HFF-Myc (cell line): ENCODE measurements at regions not wholly inside any gene's neighbourhood (a gene's known extent, or its start where the extent isn't known, plus 50 kb on each side); places are given as distances from the start of the nearest gene placed in this dataset.
"Not testable (repeated sequence)": the region's sequence is repeated elsewhere in the genome, so short reads cannot be mapped to it uniquely, and the experiment has no call there.

Source experiments
- DNase-seq: peaks from one replicate; pipeline ENCODE4 v3.0.0-alpha.2; 2011; ENCODE audit warnings: low read depth; ENCODE audit errors: extremely low read depth
- H3K4me3 ChIP-seq: replicated peaks from 2 replicates; pipeline ENCODE4 v1.5.1; 2011; ENCODE audit warnings: low read depth, mild to moderate bottlenecking, control low read depth, low read length
- CTCF ChIP-seq: IDR thresholded peaks from 2 replicates; pipeline ENCODE4 v1.5.1; 2012; ENCODE audit warnings: mild to moderate bottlenecking, low read depth, low read length, control low read depth; ENCODE audit errors: missing control alignments

DNA sequence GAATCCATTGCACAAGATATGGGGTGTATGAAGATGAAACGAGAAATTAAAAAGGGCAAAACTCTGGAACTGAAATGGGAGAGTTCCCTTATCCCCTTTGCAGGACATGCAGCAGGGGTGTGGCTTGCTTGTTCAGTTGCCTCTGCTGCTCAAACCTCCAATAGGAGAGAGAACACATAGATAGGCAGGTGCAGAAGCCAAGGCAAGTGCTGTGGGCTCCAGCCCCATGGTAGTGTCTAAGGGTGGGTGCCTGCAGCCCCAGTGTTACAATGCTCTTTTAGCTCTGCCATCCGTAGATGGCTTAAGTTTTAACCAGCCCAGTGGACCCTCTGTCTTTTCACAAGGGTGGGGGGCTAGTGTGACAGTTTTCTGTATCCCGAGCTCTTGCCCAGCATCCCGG lies 69.7 kb downstream of the CMAS start:
- no peak overlapping the region for H3K4me3 ChIP-seq
- TF ChIP-seq CTCF, result no peak
- no peak for DNase-seq

DNA sequence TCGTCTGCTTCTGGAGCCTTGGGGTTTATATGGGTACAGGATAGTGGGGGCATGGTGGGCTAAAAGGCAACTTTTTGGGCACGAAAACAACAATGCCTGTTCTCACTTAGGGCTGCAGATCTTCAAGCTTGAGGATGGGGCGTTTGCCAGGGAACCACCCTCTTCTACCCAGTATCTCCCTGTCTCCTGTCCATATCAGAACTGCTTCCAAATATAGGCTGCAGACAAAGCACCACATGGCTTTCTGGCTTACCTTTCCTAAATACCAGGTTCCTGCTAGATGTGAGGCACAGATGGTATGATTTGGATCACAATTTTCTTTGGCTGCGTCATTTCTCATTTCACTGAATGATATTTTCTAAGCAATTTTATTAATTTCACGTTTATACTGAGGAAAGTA lies 70.4 kb downstream of the CMAS start:
- no peak overlapping the region for H3K4me3 ChIP-seq
- no peak for DNase-seq
- TF ChIP-seq CTCF, result no peak

- no peak for TF ChIP-seq CTCF
- no peak overlapping the region for H3K4me3 ChIP-seq
- no peak for DNase-seq
Observed at GRCh38 chr12:22117563-22118237, 71.7 kb downstream of the CMAS start.

- DNase-seq, result no peak
- no peak overlapping the region for H3K4me3 ChIP-seq
- TF ChIP-seq CTCF, result no peak
Observed at GRCh38 chr12:22118238-22118790, 72.3 kb downstream of the CMAS start.

DNA sequence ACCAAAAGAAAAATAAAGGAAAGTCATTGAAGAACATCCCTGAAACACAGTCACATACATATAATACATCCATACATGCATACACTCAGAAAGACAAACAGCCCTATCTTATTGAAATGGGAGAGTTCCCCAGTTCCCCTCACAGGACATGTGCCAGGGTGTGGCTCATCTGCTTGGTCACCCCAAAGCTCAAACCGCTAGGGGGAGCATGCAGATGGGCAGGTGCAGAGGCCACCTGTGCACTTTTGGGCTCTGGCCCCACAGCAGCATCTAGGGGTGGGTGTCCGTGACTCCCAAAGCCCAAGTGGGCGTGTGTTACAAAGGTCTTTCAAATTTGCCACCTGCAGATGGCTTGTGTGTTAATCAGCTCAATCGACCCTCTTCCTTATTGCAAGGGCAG lies 75.2 kb downstream of the CMAS start:
- no peak for DNase-seq
- H3K4me3 ChIP-seq, result no peak overlapping the region
- TF ChIP-seq CTCF, result peak; percentile 33

DNA sequence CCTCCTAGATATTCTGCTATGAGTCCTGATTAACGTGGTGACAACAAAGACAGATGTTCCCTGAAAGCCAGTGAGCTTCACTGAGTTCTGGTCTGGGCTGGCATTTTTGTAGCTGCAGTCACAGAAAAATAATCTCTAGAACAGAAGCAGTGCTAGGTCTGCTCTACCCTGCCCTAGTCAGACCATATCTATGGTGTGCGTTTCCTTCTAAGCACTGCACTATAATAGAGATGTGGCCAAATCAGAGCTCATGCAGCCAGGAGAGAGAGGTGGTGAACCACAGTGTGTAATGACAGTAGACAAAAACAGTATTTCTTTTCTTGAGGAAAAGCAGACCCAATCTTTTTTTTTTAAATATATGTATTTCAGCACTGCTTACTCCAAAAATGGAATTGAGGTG lies 76.3 kb downstream of the CMAS start:
- no peak overlapping the region for H3K4me3 ChIP-seq
- TF ChIP-seq CTCF, result no peak
- DNase-seq, result no peak

GRCh38 chr12:22124987-22125386 lies 79.0 kb downstream of the CMAS start:
- no peak for DNase-seq
- no peak for TF ChIP-seq CTCF
- no peak overlapping the region for H3K4me3 ChIP-seq

DNA sequence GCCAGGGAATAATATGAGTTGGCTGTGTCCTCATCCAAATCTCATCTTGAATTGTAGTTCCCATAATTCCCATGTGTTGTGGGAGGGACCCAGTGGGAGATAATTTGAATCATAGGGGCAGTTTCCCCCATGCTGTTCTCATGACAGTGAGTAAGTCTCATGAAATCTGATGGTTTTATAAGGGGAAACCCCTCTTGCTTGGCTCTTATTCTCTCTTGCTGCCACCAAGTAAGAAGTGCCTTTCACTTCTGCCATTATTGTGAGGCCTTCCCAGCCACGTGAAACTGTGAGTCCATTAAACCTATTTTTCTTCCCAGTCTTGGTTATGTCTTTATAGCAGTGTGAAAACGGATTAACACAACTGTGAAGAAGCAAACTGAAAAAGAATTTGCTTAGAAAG lies 80.1 kb downstream of the CMAS start:
- not testable (repeated sequence) for DNase-seq, H3K4me3 ChIP-seq
